GM13977 (cell line): ENCODE measurements at regions not wholly inside any gene's neighbourhood (a gene's known extent, or its start where the extent isn't known, plus 50 kb on each side); places are given as distances from the start of the nearest gene placed in this dataset.

Experiments
- DNase-seq: peaks from one replicate; pipeline ENCODE4 v3.0.0; 2012; ENCODE audit warnings: low spot score
- in situ Hi-C: fragments of 300-500 bp; cut with MboI; formaldehyde crosslinking; loops from one replicate; pipeline ENCODE4 v1.12.0; 2022; ENCODE audit warnings: low sequenced_read_pairs, low pct_unique_long_range_greater_than_20kb, mixed read lengths, inconsistent platforms; ENCODE audit not compliant: unreplicated experiment
- TF ChIP-seq, protein P1 (sequence below): IDR thresholded peaks from 2 replicates; pipeline ENCODE4 v1.5.1; 2012; ENCODE audit warnings: mild to moderate bottlenecking, control low read depth; ENCODE audit not compliant: insufficient read depth; ENCODE audit errors: extremely low read depth, missing control alignments

DNA sequence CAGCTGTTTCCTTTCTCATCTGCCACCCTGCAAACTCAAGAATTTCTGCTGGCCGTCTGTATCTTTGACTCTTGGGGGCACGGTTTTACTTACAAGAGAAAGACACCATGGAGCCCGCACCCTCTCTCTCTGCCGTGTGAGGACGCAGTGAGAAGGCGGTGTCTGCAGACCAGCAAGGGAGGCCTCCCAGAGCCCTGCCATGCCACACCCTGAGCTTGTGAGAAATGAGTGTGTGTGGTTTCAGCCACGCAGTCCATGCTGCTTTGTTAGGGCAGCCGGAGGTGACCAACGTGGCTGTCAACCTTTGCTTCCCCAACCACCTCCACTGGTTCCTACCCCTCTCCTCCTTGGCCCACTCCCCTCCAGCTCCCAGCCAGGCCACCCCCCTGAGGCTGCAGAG is 70.1 kb upstream of the NUP50 start:
- no peak for DNase-seq
- TF ChIP-seq, protein P1, sequence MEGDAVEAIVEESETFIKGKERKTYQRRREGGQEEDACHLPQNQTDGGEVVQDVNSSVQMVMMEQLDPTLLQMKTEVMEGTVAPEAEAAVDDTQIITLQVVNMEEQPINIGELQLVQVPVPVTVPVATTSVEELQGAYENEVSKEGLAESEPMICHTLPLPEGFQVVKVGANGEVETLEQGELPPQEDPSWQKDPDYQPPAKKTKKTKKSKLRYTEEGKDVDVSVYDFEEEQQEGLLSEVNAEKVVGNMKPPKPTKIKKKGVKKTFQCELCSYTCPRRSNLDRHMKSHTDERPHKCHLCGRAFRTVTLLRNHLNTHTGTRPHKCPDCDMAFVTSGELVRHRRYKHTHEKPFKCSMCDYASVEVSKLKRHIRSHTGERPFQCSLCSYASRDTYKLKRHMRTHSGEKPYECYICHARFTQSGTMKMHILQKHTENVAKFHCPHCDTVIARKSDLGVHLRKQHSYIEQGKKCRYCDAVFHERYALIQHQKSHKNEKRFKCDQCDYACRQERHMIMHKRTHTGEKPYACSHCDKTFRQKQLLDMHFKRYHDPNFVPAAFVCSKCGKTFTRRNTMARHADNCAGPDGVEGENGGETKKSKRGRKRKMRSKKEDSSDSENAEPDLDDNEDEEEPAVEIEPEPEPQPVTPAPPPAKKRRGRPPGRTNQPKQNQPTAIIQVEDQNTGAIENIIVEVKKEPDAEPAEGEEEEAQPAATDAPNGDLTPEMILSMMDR = no peak
- in situ Hi-C loops = no loop called here

DNA sequence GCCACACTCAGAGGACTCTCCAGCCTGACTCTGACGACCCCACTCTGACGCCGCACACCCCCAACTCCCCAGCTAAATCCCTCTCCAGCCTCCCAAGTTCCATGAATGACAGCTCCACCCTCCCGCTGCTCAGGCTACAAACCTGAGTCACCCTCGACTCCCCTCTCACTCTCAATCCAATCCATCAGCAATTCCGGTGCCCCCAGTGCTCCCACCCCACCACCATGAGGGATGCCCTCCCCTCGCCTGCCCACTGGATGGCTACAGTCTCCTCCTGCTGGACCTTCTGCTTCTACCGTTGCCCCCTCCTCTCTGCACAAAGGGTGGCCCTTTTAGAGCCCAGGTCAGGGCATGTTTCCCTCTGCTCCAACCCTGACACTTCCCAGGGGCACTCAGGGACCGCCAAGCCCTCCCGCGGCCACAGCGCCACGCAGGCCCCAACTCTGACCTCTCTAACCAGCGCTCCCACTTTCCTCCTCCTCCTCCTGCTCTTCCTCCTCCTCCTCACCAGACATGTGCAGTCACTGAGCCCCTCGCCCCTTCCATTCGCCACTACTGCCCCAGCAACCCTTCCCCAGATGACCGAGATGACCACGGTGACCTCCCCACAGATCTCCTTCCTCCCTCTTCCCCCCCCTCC is 69.5 kb upstream of the NUP50 start:
- in situ Hi-C loops = no loop called here
- TF ChIP-seq, protein P1 = no peak
- DNase-seq = no peak

GRCh38 chr22:45094825-45095224 is 68.9 kb upstream of the NUP50 start:
- in situ Hi-C loops = no loop called here
- TF ChIP-seq, protein P1 = no peak
- DNase-seq = no peak

DNA sequence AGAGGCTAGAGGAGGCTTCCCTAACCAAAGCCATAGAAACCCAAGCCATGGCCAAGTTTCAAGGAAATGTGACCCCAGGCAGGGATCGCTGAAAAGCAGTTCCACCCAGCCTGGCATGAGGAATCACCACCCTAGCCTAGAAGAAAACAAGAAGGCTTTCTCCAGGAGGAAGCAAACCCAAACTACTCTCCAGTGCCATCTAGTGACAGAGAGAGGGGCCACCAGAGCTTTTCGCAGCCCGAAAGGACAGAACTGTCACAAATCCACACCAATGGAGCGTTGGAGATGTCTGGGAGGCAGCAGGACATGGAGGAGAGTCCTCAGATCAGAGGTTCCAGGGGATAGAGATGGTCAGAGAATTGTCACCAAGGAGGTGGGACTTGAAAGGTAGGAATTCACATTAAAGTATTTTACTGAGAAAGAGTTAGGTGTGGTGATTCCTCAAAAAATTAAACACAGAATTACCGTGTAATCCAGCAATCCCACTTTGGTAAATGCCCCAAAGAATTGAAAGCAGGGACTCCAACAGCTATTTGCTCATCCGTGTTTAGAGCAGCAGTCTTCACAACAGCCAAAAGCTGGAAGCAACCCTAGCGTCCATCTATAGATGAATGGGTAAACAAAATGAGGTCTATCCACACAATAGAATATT is 67.3 kb upstream of the NUP50 start:
- in situ Hi-C loops = no loop called here
- TF ChIP-seq, protein P1 = peak; percentile 79
- DNase-seq = peak; percentile 87

DNA sequence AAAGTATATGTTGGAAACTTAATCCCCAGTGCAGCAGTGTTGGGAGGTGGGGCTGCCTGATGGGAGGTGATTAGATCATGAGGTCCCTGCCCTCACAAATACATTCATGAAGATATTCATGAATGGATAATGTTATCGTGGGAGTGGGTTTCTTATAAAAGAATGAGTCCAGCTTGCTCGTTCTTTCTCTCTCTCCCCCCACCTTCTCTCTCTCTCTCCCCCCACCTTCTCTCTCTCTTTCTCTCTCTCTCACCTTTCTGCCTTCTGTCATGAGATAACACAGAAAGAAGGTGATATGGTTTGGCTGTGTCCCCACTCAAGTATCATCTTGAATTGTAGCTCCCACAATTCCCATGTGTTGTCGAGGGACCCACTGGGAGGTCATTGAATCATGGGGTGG is 66.7 kb upstream of the NUP50 start:
- in situ Hi-C loops = no loop called here
- TF ChIP-seq, protein P1 = no peak
- DNase-seq = no peak

- TF ChIP-seq, protein P1 = no peak
- no peak for DNase-seq
- in situ Hi-C loops = no loop called here
These were observed 65.7 kb upstream of the NUP50 start for GRCh38 chr22:45098056-45098455.
